HCT116 (cell line): ENCODE measurements at regions not wholly inside any gene's neighbourhood (a gene's known extent, or its start where the extent isn't known, plus 50 kb on each side); places are given as distances from the start of the nearest gene placed in this dataset.

Source experiments
- EZH2 ChIP-seq: fragments of 200-600 bp; sonication (generic); IDR thresholded peaks from 2 replicates; pipeline ENCODE4 v1.6.1; 2017; ENCODE audit warnings: antibody characterized with exemption, mixed run types
- POLR2A ChIP-seq: IDR thresholded peaks from 2 replicates; pipeline ENCODE4 v1.7.0; 2011; ENCODE audit warnings: borderline replicate concordance; ENCODE audit not compliant: insufficient read depth, insufficient read length; ENCODE audit errors: extremely low read depth
- POLR2AphosphoS5 ChIP-seq: IDR thresholded peaks from 2 replicates; pipeline ENCODE4 v1.6.1; 2011; ENCODE audit warnings: mild to moderate bottlenecking, low read depth, low read length, moderate library complexity
- YY1 ChIP-seq: IDR thresholded peaks from 2 replicates; pipeline ENCODE4 v1.6.1; 2011; ENCODE audit warnings: low read length, low read depth, moderate library complexity, mild to moderate bottlenecking; ENCODE audit not compliant: insufficient replicate concordance; ENCODE audit errors: extremely low read depth
- TF ChIP-seq, protein P1 (sequence below), 3 experiments: fragments of 200-600 bp in 1 of 3; sonication (generic) in 1 of 3; IDR thresholded peaks in 2 of 3; conservative IDR thresholded peaks in 1 of 3; 2 replicates each; pipeline ENCODE4 v1.5.1; 2012 to 2017; ENCODE audit warnings: low read depth in 2 of 3, low read length in 2 of 3, antibody characterized with exemption in 1 of 3, borderline replicate concordance in 1 of 3, control low read depth in 1 of 3, mild to moderate bottlenecking in 1 of 3, mixed read lengths in 1 of 3, mixed run types in 1 of 3, moderate library complexity in 1 of 3; ENCODE audit not compliant: insufficient read depth in 1 of 3

DNA sequence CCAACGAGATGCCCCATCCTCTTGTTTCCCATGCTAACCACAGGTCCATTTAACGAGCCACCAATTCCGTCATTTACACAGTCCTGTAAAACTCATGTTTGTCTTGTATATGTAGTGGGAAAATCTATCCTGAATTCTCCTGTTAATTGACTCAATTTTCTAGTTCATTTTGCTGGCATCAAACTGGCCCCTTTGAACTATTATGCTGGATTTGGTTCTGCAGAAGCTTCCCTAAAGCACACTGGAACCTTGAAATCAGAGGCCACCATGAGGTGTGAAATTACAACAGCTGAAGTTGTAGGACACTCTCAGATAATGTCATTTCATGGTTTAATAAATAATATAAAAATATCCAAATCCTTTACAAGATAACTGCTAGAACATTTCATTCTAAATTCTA lies 129.8 kb upstream of the AKR1E2 start:
- TF ChIP-seq, protein P1, sequence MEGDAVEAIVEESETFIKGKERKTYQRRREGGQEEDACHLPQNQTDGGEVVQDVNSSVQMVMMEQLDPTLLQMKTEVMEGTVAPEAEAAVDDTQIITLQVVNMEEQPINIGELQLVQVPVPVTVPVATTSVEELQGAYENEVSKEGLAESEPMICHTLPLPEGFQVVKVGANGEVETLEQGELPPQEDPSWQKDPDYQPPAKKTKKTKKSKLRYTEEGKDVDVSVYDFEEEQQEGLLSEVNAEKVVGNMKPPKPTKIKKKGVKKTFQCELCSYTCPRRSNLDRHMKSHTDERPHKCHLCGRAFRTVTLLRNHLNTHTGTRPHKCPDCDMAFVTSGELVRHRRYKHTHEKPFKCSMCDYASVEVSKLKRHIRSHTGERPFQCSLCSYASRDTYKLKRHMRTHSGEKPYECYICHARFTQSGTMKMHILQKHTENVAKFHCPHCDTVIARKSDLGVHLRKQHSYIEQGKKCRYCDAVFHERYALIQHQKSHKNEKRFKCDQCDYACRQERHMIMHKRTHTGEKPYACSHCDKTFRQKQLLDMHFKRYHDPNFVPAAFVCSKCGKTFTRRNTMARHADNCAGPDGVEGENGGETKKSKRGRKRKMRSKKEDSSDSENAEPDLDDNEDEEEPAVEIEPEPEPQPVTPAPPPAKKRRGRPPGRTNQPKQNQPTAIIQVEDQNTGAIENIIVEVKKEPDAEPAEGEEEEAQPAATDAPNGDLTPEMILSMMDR (IDR thresholded peaks at IDR 0.05 in 2 of 3, conservative IDR thresholded peaks at IDR 0.05 in 1 of 3; ENCODE audit: borderline replicate concordance in 1 of 3, insufficient read depth in 1 of 3, low read depth in 2 of 3, low read length in 2 of 3): no peak
- TF ChIP-seq POLR2AphosphoS5 (no peak), EZH2 (no peak), POLR2A (no peak), YY1 (no peak)
